Endothelial cell of umbilical vein (primary cell): ENCODE measurements at regions not wholly inside any gene's neighbourhood (a gene's known extent, or its start where the extent isn't known, plus 50 kb on each side); places are given as distances from the start of the nearest gene placed in this dataset.

Experiments
- EZH2 ChIP-seq: IDR thresholded peaks from 2 replicates; pipeline ENCODE4 v1.6.1; 2012; ENCODE audit warnings: borderline replicate concordance, low read depth, mild to moderate bottlenecking, moderate library complexity, low read length, inconsistent platforms; ENCODE audit not compliant: severe bottlenecking
- FOS ChIP-seq: IDR thresholded peaks from 2 replicates; pipeline ENCODE4 v1.6.1; 2011; ENCODE audit warnings: mild to moderate bottlenecking, low read length, moderate library complexity, borderline replicate concordance; ENCODE audit not compliant: insufficient read depth
- GATA2 ChIP-seq: IDR thresholded peaks from 2 replicates; pipeline ENCODE4 v1.7.0; 2011; ENCODE audit warnings: low read depth, mild to moderate bottlenecking, moderate library complexity, mixed read lengths, low read length; ENCODE audit not compliant: insufficient read length, insufficient read depth
- POLR2A ChIP-seq: IDR thresholded peaks from 2 replicates; pipeline ENCODE4 v1.6.1; 2012; ENCODE audit warnings: low read depth, mild to moderate bottlenecking, control low read depth, low read length
- POLR2AphosphoS5 ChIP-seq: IDR thresholded peaks from 2 replicates; pipeline ENCODE4 v1.6.1; 2012; ENCODE audit warnings: low read depth, mild to moderate bottlenecking, control low read depth, low read length, moderate library complexity; ENCODE audit not compliant: insufficient read depth
- TF ChIP-seq, protein P1 (sequence below), 2 donors: IDR thresholded peaks; 1 replicate in 1 of 2; 2 replicates in 1 of 2; pipeline ENCODE4 v1.5.1; 2011; ENCODE audit warnings: low read length in 2 of 2, mild to moderate bottlenecking in 2 of 2, moderate library complexity in 2 of 2, control low read depth in 1 of 2, inconsistent platforms in 1 of 2, low read depth in 1 of 2; ENCODE audit not compliant: insufficient read depth in 1 of 2; ENCODE audit errors: extremely low read depth in 1 of 2
- TF ChIP-seq, protein P2 (sequence below): IDR thresholded peaks from 2 replicates; pipeline ENCODE4 v1.6.1; 2011; ENCODE audit not compliant: insufficient read depth, insufficient read length

DNA sequence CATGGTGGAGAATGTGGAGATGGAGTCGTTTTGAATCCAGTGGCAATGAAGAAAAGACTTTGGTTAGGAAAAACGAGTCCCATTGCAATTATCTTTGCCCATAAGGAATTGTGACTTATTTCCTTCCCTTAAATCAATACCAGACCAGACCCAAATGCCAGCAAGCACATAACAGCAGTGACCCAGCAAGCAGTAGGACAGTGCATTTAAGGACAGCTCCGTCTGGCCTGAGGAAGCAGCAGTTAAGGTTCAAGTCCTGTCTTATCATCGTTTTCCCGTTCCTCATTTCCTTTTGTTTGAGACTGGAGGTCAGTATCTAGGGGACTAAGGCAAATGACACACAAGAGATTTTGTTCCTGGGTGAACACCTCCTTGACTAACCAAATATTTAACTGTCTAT lies 74.6 kb upstream of the FAM20A start:
- TF ChIP-seq, protein P1, sequence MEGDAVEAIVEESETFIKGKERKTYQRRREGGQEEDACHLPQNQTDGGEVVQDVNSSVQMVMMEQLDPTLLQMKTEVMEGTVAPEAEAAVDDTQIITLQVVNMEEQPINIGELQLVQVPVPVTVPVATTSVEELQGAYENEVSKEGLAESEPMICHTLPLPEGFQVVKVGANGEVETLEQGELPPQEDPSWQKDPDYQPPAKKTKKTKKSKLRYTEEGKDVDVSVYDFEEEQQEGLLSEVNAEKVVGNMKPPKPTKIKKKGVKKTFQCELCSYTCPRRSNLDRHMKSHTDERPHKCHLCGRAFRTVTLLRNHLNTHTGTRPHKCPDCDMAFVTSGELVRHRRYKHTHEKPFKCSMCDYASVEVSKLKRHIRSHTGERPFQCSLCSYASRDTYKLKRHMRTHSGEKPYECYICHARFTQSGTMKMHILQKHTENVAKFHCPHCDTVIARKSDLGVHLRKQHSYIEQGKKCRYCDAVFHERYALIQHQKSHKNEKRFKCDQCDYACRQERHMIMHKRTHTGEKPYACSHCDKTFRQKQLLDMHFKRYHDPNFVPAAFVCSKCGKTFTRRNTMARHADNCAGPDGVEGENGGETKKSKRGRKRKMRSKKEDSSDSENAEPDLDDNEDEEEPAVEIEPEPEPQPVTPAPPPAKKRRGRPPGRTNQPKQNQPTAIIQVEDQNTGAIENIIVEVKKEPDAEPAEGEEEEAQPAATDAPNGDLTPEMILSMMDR (IDR thresholded peaks at IDR 0.05; ENCODE audit: extremely low read depth in 1 of 2, insufficient read depth in 1 of 2, low read depth in 1 of 2, low read length in 2 of 2), result no peak
- TF ChIP-seq EZH2 (no peak), POLR2A (no peak), POLR2AphosphoS5 (no peak), GATA2 (no peak), FOS (no peak)
- TF ChIP-seq, protein P2, sequence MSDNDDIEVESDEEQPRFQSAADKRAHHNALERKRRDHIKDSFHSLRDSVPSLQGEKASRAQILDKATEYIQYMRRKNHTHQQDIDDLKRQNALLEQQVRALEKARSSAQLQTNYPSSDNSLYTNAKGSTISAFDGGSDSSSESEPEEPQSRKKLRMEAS, result no peak
